GM19438 (cell line): ENCODE measurements at regions not wholly inside any gene's neighbourhood (a gene's known extent, or its start where the extent isn't known, plus 50 kb on each side); places are given as distances from the start of the nearest gene placed in this dataset.
"Not testable (repeated sequence)": the region's sequence is repeated elsewhere in the genome, so short reads cannot be mapped to it uniquely, and the experiment has no call there.

Experiments used
- ATAC-seq: cut with Tn5 transposase; IDR thresholded peaks from one replicate; pipeline ENCODE4 v1.9.1; 2021; ENCODE audit warnings: low read depth; ENCODE audit not compliant: unreplicated experiment

- no peak for ATAC-seq
These were observed 223.1 kb upstream of the KLF14 start for GRCh38 chr7:130957137-130957513.

GRCh38 chr7:130957722-130958435 lies 223.9 kb upstream of the KLF14 start:
- ATAC-seq, result not testable (repeated sequence)

- ATAC-seq, result no peak
These were observed 224.8 kb upstream of the KLF14 start for GRCh38 chr7:130958846-130959245.

- no peak for ATAC-seq
These were observed 225.8 kb upstream of the KLF14 start for GRCh38 chr7:130959743-130960207.

- peak; percentile 28 for ATAC-seq
These were observed 226.4 kb upstream of the KLF14 start for GRCh38 chr7:130960208-130960988.

- ATAC-seq, result peak; percentile 69
These were observed 227.2 kb upstream of the KLF14 start for GRCh38 chr7:130961128-130961601.

- no peak for ATAC-seq
These were observed 228.1 kb upstream of the KLF14 start for GRCh38 chr7:130962109-130962508.

- ATAC-seq, result no peak
These were observed 229.3 kb upstream of the KLF14 start for GRCh38 chr7:130963339-130963738.

- ATAC-seq, result no peak
These were observed 231.5 kb upstream of the KLF14 start for GRCh38 chr7:130965515-130965914.

GRCh38 chr7:130966246-130967009 lies 232.4 kb upstream of the KLF14 start:
- no peak for ATAC-seq

GRCh38 chr7:130970196-130970595 lies 236.2 kb upstream of the KLF14 start:
- no peak for ATAC-seq

GRCh38 chr7:130970696-130971095 lies 236.7 kb upstream of the KLF14 start:
- ATAC-seq, result no peak

- ATAC-seq, result no peak
These were observed 237.3 kb upstream of the KLF14 start for GRCh38 chr7:130971297-130971696.

- no peak for ATAC-seq
These were observed 238.2 kb upstream of the KLF14 start for GRCh38 chr7:130972201-130972600.

- no peak for ATAC-seq
These were observed 239.6 kb upstream of the KLF14 start for GRCh38 chr7:130973637-130974036.

GRCh38 chr7:130974169-130974568 lies 240.2 kb upstream of the KLF14 start:
- no peak for ATAC-seq

GRCh38 chr7:130974794-130975193 lies 240.8 kb upstream of the KLF14 start:
- ATAC-seq, result no peak

- ATAC-seq, result no peak
These were observed 241.7 kb upstream of the KLF14 start for GRCh38 chr7:130975731-130976130.

GRCh38 chr7:130982160-130982638 lies 248.2 kb upstream of the KLF14 start:
- no peak for ATAC-seq

- no peak for ATAC-seq
These were observed 248.6 kb upstream of the KLF14 start for GRCh38 chr7:130982651-130983050.

- ATAC-seq, result no peak
These were observed 251.4 kb upstream of the KLF14 start for GRCh38 chr7:130985361-130985760.
